HG02642 (cell line): ENCODE measurements at regions not wholly inside any gene's neighbourhood (a gene's known extent, or its start where the extent isn't known, plus 50 kb on each side); places are given as distances from the start of the nearest gene placed in this dataset.

Source experiments
- ATAC-seq: cut with Tn5 transposase; IDR thresholded peaks from one replicate; pipeline ENCODE4 v1.9.1; 2021; ENCODE audit warnings: mild to moderate bottlenecking; ENCODE audit not compliant: unreplicated experiment, poor library complexity

GRCh38 chr1:69121723-69122122 lies 446.0 kb upstream of the LRRC7 start:
- ATAC-seq: no peak

- no peak for ATAC-seq
Observed at GRCh38 chr1:69122373-69122772, 445.3 kb upstream of the LRRC7 start.

- ATAC-seq: no peak
Observed at GRCh38 chr1:69123486-69123885, 444.2 kb upstream of the LRRC7 start.

GRCh38 chr1:69126796-69127195 lies 440.9 kb upstream of the LRRC7 start:
- ATAC-seq: no peak

GRCh38 chr1:69128204-69128603 lies 439.5 kb upstream of the LRRC7 start:
- ATAC-seq: no peak

GRCh38 chr1:69129538-69129937 lies 438.2 kb upstream of the LRRC7 start:
- ATAC-seq: no peak

- ATAC-seq: no peak
Observed at GRCh38 chr1:69138172-69138571, 429.6 kb upstream of the LRRC7 start.

GRCh38 chr1:69139007-69139406 lies 428.7 kb upstream of the LRRC7 start:
- ATAC-seq: no peak

- ATAC-seq: no peak
Observed at GRCh38 chr1:69146303-69146702, 421.4 kb upstream of the LRRC7 start.

- ATAC-seq: no peak
Observed at GRCh38 chr1:69148731-69149130, 419.0 kb upstream of the LRRC7 start.

- ATAC-seq: no peak
Observed at GRCh38 chr1:69157046-69157756, 410.5 kb upstream of the LRRC7 start.

GRCh38 chr1:69163241-69163640 lies 404.5 kb upstream of the LRRC7 start:
- ATAC-seq: no peak

- ATAC-seq: no peak
Observed at GRCh38 chr1:69163779-69164178, 403.9 kb upstream of the LRRC7 start.

GRCh38 chr1:69167876-69168275 lies 399.8 kb upstream of the LRRC7 start:
- no peak for ATAC-seq

GRCh38 chr1:69171248-69171647 lies 396.5 kb upstream of the LRRC7 start:
- ATAC-seq: no peak

GRCh38 chr1:69172003-69173000 lies 395.4 kb upstream of the LRRC7 start:
- ATAC-seq: no peak

GRCh38 chr1:69175053-69175452 lies 392.7 kb upstream of the LRRC7 start:
- ATAC-seq: no peak

GRCh38 chr1:69180358-69180757 lies 387.4 kb upstream of the LRRC7 start:
- ATAC-seq: no peak

GRCh38 chr1:69185378-69185777 lies 382.3 kb upstream of the LRRC7 start:
- ATAC-seq: no peak

GRCh38 chr1:69191335-69191734 lies 376.4 kb upstream of the LRRC7 start:
- ATAC-seq: no peak

- no peak for ATAC-seq
Observed at GRCh38 chr1:69195136-69195535, 372.6 kb upstream of the LRRC7 start.
